ENCODE measurements at regions not wholly inside any gene's neighbourhood (a gene's known extent, or its start where the extent isn't known, plus 50 kb on each side); places are given as distances from the start of the nearest gene placed in this dataset.

GRCh38 chr3:18264361-18264760 is 160.8 kb downstream of the SATB1 start:
- no peak overlapping the region for H3K9ac ChIP-seq (ENCODE audit: extremely low read depth, insufficient read length, low read length)
- no peak overlapping the region for H3K23ac ChIP-seq (ENCODE audit: insufficient read length, low read depth, low read length)
- H3K79me2 ChIP-seq (ENCODE audit: insufficient read depth, low read length), result no peaks in the 10 kb centered on the region
- H3K27ac ChIP-seq (ENCODE audit: insufficient read length, low read depth, low read length), result no peak overlapping the region
- H3K4me1 ChIP-seq (ENCODE audit: insufficient read depth, low read length), result no peaks in the 10 kb centered on the region
- H3K18ac ChIP-seq (ENCODE audit: insufficient read length, low read depth, low read length), result no peak overlapping the region
- no peak for TF ChIP-seq CTCF (conservative IDR thresholded peaks at IDR 0.05)
- no peak overlapping the region for H2BK12ac ChIP-seq (ENCODE audit: insufficient read length, low read depth, low read length)
- no peak overlapping the region for H3K56ac ChIP-seq (ENCODE audit: insufficient read length, low read depth, low read length)
- peaks cover 0 to 4% of the 10 kb centered on the region in 2 experiments; a peak in 1 of 4 replicates for H3K4me1 Mint-ChIP-seq
- no peak overlapping the region for H4K91ac ChIP-seq (ENCODE audit: insufficient read length, low read depth, low read length)
- no peaks in the 10 kb centered on the region for H3K27me3 Mint-ChIP-seq (ENCODE audit: low read depth)
- H4K8ac ChIP-seq (replicated peaks; ENCODE audit: insufficient read length, low read depth, low read length), result no peak overlapping the region
- no peak overlapping the region for H3K4me3 Mint-ChIP-seq
- H3K23me2 ChIP-seq (ENCODE audit: insufficient read length, low read depth, low read length, poor library complexity, severe bottlenecking), result no peaks in the 10 kb centered on the region
- H2BK15ac ChIP-seq (ENCODE audit: low read depth, low read length), result no peak overlapping the region
- H2BK20ac ChIP-seq (ENCODE audit: low read depth, low read length, poor library complexity, severe bottlenecking), result no peak overlapping the region
- H3K27me3 ChIP-seq (ENCODE audit: insufficient read depth, low read length), result no peaks in the 10 kb centered on the region
- no peak overlapping the region for H3K14ac ChIP-seq (ENCODE audit: insufficient read depth, low read length)
- DNase-seq, result no peak
- no peak overlapping the region for H2BK5ac ChIP-seq (ENCODE audit: insufficient read length, low read length)
- no CpG with 5 or more reads among the region's 2 CpGs for WGBS (ENCODE audit: extremely low coverage, insufficient read length, low lambda C conversion rate)
- no peaks in the 10 kb centered on the region for H3K79me1 ChIP-seq (ENCODE audit: insufficient read depth, low read depth, low read length, poor library complexity, severe bottlenecking)
- no peak overlapping the region for H2AFZ ChIP-seq (ENCODE audit: low read length)
- H3K36me3 Mint-ChIP-seq (ENCODE audit: insufficient read depth in 1 of 3, low read depth in 3 of 3), result no peaks in the 10 kb centered on the region
- H2BK120ac ChIP-seq (ENCODE audit: low read depth, low read length, poor library complexity, severe bottlenecking), result no peak overlapping the region
- no peaks in the 10 kb centered on the region for H3K9me3 Mint-ChIP-seq
- H3K4me2 ChIP-seq (ENCODE audit: insufficient read depth, insufficient read length, low read length), result no peak overlapping the region
- H3T11ph ChIP-seq (ENCODE audit: low read length), result no peak overlapping the region
- no peak overlapping the region for H4K5ac ChIP-seq (ENCODE audit: insufficient read length, low read depth, low read length)
- H3K27ac Mint-ChIP-seq, result no peak overlapping the region
- H4K20me1 ChIP-seq (ENCODE audit: control insufficient read depth, insufficient read depth, insufficient read length), result no peaks in the 10 kb centered on the region
- no peaks in the 10 kb centered on the region for H3K9me3 ChIP-seq (ENCODE audit: control insufficient read depth, low read depth, low read length)
- H3K4ac ChIP-seq (ENCODE audit: low read depth, low read length), result no peak overlapping the region
- H2AK5ac ChIP-seq (ENCODE audit: insufficient read length, low read length), result no peak overlapping the region
